B cell (primary cell): ENCODE measurements at regions not wholly inside any gene's neighbourhood (a gene's known extent, or its start where the extent isn't known, plus 50 kb on each side); places are given as distances from the start of the nearest gene placed in this dataset.

Source experiments
- ATAC-seq: fragments of 200-7000 bp; cut with Tn5 transposase; one replicate; pipeline ENCODE4 v1.10.0; 2021; ENCODE audit warnings: low read depth, mild to moderate bottlenecking, moderate number of reproducible peaks, moderate library complexity
- CTCF ChIA-PET: fragments of 350-600 bp; sonication (Branson Sonifier 250); formaldehyde crosslinking; loops from one replicate; lab custom pipeline; 2021; ENCODE audit warnings: antibody characterized with exemption, inconsistent platforms; lab: Charles Lee
- POLR2A ChIA-PET: fragments of 350-600 bp; sonication (Branson Sonifier 250); formaldehyde crosslinking; loops from one replicate; lab custom pipeline; 2021; ENCODE audit warnings: antibody characterized with exemption; lab: Charles Lee
- DNase-seq: peaks from one replicate; pipeline ENCODE4 v3.0.0; 2013
- H2AFZ ChIP-seq: 2 replicates; pipeline ENCODE4 v1.6.1; 2012; ENCODE audit warnings: mild to moderate bottlenecking, low read depth, low read length; ENCODE audit not compliant: insufficient read depth, poor library complexity, severe bottlenecking
- H3K27ac ChIP-seq, 2 donors: 1 replicate in 1 of 2; 2 replicates in 1 of 2; pipeline ENCODE4 v1.5.1; 2012 to 2013; ENCODE audit warnings: low read length in 2 of 2, mild to moderate bottlenecking in 2 of 2, moderate library complexity in 1 of 2
- H3K27me3 ChIP-seq, 4 experiments: fragments of 200-600 bp in 1 of 4; sonication (generic) in 1 of 4; replicated peaks in 1 of 4; 1 replicate in 2 of 4; 2 replicates in 2 of 4; pipeline versions ENCODE4 v1.6.1 to v1.7.0; 2013 to 2016; ENCODE audit warnings: low read length in 3 of 4, mild to moderate bottlenecking in 2 of 4, mixed read lengths in 1 of 4, moderate library complexity in 1 of 4; ENCODE audit not compliant: insufficient read depth in 4 of 4, control insufficient read depth in 3 of 4; ENCODE audit errors: control extremely low read depth in 1 of 4
- H3K36me3 ChIP-seq, 2 experiments: replicated peaks in 1 of 2; 1 replicate in 1 of 2; 2 replicates in 1 of 2; pipeline versions ENCODE4 v1.6.1 to v1.7.1; 2013; ENCODE audit warnings: low read length in 1 of 2; ENCODE audit not compliant: insufficient read depth in 2 of 2, control insufficient read depth in 1 of 2; ENCODE audit errors: control extremely low read depth in 1 of 2, extremely low read depth in 1 of 2
- H3K4me1 ChIP-seq, 2 donors: fragments of 200-600 bp in 1 of 2; sonication (generic) in 1 of 2; 1 replicate in 1 of 2; 2 replicates in 1 of 2; pipeline versions ENCODE4 v1.5.1 to v1.6.1; 2013 to 2017; ENCODE audit warnings: low read length in 2 of 2; ENCODE audit not compliant: control insufficient read depth in 2 of 2, insufficient read depth in 2 of 2
- H3K4me2 ChIP-seq: replicated peaks from 2 replicates; pipeline ENCODE3; 2012; ENCODE audit warnings: mild to moderate bottlenecking, low read depth, low read length; ENCODE audit not compliant: poor library complexity, severe bottlenecking
- H3K4me3 ChIP-seq, 5 experiments: fragments of 200-600 bp in 1 of 5; sonication (generic) in 1 of 5; 1 replicate in 3 of 5; 2 replicates in 2 of 5; pipeline versions ENCODE4 v1.5.1 to v1.7.0; 2011 to 2016; ENCODE audit warnings: low read length in 4 of 5, mild to moderate bottlenecking in 4 of 5, low read depth in 2 of 5, control low read depth in 1 of 5, moderate library complexity in 1 of 5; ENCODE audit not compliant: insufficient read depth in 1 of 5; ENCODE audit errors: control extremely low read depth in 1 of 5, extremely low read depth in 1 of 5
- H3K79me2 ChIP-seq: fragments of 200-600 bp; sonication (generic); one replicate; pipeline ENCODE4 v1.6.0; 2016; ENCODE audit warnings: low read length; ENCODE audit not compliant: control insufficient read depth, insufficient read depth
- H3K9ac ChIP-seq: fragments of 200-600 bp; sonication (generic); 2 replicates; pipeline ENCODE4 v1.6.1; 2017; ENCODE audit warnings: mild to moderate bottlenecking, low read length, moderate library complexity
- H3K9me3 ChIP-seq, 3 donors: one replicate each; pipeline versions ENCODE4 v1.6.1 to v1.7.1; 2013; ENCODE audit warnings: low read length in 2 of 3; ENCODE audit not compliant: control insufficient read depth in 2 of 3, insufficient read depth in 1 of 3; ENCODE audit errors: control extremely low read depth in 1 of 3
- H4K20me1 ChIP-seq: 2 replicates; pipeline ENCODE4 v1.6.0; 2012; ENCODE audit warnings: mild to moderate bottlenecking, low read length; ENCODE audit not compliant: insufficient read depth, control insufficient read depth, poor library complexity, severe bottlenecking
- H3K27ac Mint-ChIP-seq: one replicate; pipeline ENCODE4 v1.8.0; 2021; ENCODE audit warnings: mixed read lengths
- H3K27me3 Mint-ChIP-seq: one replicate; pipeline ENCODE4 v1.8.0; 2021; ENCODE audit warnings: mixed read lengths
- H3K4me1 Mint-ChIP-seq: one replicate; pipeline ENCODE4 v1.8.0; 2021; ENCODE audit warnings: mixed read lengths
- H3K4me3 Mint-ChIP-seq: one replicate; pipeline ENCODE4 v1.8.0; 2021; ENCODE audit warnings: mixed read lengths
- H3K9me3 Mint-ChIP-seq: one replicate; pipeline ENCODE4 v1.8.0; 2022; ENCODE audit warnings: mixed read lengths; ENCODE audit not compliant: insufficient read depth
- EZH2 ChIP-seq: IDR thresholded peaks from 2 replicates; pipeline ENCODE4 v1.6.1; 2012; ENCODE audit warnings: borderline replicate concordance, low read depth, mild to moderate bottlenecking, moderate library complexity, low read length; ENCODE audit not compliant: insufficient read depth, poor library complexity, severe bottlenecking
- WGBS: methylation state at CpG from one replicate; pipeline ENCODE4 v1.1.5; 2013; ENCODE audit warnings: missing lambda C conversion rate; ENCODE audit not compliant: insufficient coverage; 5-methylcytosine and 5-hydroxymethylcytosine counted together
- intact Hi-C: fragments of 100-400 bp; cut with micrococcal nuclease; formaldehyde crosslinking; loops from one replicate; pipeline ENCODE4 v1.10.0; 2022
- TF ChIP-seq, protein P1 (sequence below): fragments of 200-600 bp; IDR thresholded peaks from one replicate; pipeline ENCODE4 v1.8.0; 2022; ENCODE audit warnings: antibody characterized with exemption, mild to moderate bottlenecking

DNA sequence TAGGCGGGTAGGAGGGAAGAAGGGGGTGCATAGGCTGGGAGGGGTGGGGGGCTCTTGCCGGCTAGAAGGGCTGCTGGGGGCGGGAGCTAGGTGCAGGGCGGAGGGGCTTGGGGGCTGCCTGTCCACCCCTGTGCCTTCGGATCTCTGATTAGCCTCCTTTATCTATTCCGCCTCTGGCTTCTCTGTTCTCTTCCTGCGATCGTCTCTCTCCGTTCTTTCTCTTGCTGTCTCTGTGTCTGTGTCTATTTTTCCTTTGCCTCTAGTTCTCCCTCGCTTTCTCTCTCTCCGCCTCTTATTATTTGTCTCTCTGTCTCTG, 166.7 kb upstream of the LHX5 start:
- Histone ChIP-seq H3K9ac (no peak overlapping the region), H3K27ac (no peak overlapping the region), H3K4me1 (no peaks in the 10 kb centered on the region), H3K9me3 (no peaks in the 10 kb centered on the region), H4K20me1 (no peaks in the 10 kb centered on the region), H3K27me3 (no peaks in the 10 kb centered on the region), H2AFZ (no peak overlapping the region), H3K79me2 (no peaks in the 10 kb centered on the region), H3K4me3 (no peak overlapping the region), H3K36me3 (no peaks in the 10 kb centered on the region), H3K4me2 (no peak overlapping the region)
- Mint-ChIP-seq H3K27me3 (peaks cover 33% of the 10 kb centered on the region), H3K27ac (no peak overlapping the region), H3K4me1 (no peaks in the 10 kb centered on the region), H3K9me3 (no peaks in the 10 kb centered on the region), H3K4me3 (no peak overlapping the region)
- TF ChIP-seq, protein P1, sequence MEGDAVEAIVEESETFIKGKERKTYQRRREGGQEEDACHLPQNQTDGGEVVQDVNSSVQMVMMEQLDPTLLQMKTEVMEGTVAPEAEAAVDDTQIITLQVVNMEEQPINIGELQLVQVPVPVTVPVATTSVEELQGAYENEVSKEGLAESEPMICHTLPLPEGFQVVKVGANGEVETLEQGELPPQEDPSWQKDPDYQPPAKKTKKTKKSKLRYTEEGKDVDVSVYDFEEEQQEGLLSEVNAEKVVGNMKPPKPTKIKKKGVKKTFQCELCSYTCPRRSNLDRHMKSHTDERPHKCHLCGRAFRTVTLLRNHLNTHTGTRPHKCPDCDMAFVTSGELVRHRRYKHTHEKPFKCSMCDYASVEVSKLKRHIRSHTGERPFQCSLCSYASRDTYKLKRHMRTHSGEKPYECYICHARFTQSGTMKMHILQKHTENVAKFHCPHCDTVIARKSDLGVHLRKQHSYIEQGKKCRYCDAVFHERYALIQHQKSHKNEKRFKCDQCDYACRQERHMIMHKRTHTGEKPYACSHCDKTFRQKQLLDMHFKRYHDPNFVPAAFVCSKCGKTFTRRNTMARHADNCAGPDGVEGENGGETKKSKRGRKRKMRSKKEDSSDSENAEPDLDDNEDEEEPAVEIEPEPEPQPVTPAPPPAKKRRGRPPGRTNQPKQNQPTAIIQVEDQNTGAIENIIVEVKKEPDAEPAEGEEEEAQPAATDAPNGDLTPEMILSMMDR = no peak
- TF ChIP-seq EZH2 = no peak
- intact Hi-C loops = no loop called here
- ChIA-PET POLR2A (no interaction called here), CTCF (no interaction called here)
- ATAC-seq = no peak
- WGBS = 44% methylated on average over 7 of the region's 11 CpGs
- DNase-seq = no peak

DNA sequence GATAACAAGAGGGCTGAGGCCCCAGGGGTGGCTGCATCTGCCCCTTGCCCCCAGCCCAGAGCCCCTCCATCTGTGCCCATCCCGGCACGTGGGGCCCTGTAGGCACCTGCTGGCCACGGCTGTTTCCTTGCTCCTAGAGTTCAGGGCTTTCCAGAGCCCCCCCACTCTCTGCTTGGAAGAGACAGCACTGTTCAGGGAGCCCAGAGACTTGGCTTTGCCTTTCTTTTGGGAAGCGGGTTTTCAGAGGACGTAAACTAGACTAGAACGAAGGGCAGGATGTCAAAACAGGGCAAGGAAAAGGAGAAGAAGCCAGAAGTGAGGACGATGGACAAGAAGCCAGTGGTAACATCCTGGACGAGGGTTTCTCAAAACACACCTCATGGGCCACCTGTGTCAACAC, 163.3 kb upstream of the LHX5 start:
- no peak for ATAC-seq

More for the DNA sequence above, 163.3 kb upstream of the LHX5 start:
- H4K20me1 ChIP-seq = no peaks in the 10 kb centered on the region
- H3K27ac ChIP-seq = no peak overlapping the region
- peaks cover 0 to 7% (median 3%) of the 10 kb centered on the region in 3 donors for H3K9me3 ChIP-seq
- no peaks in the 10 kb centered on the region for H3K4me1 ChIP-seq
- Mint-ChIP-seq H3K4me1 (no peaks in the 10 kb centered on the region), H3K9me3 (no peaks in the 10 kb centered on the region), H3K4me3 (no peak overlapping the region), H3K27me3 (peaks cover 26% of the 10 kb centered on the region), H3K27ac (no peak overlapping the region)
- H3K4me3 ChIP-seq = no peak overlapping the region
- CTCF ChIA-PET = no interaction called here
- TF ChIP-seq, protein P1 = no peak
- no peak for TF ChIP-seq EZH2
- intact Hi-C loops = no loop called here
- 67% methylated on average over 4 of the region's 8 CpGs for WGBS
- no peak overlapping the region for H3K4me2 ChIP-seq
- H2AFZ ChIP-seq = no peak overlapping the region
- POLR2A ChIA-PET = no interaction called here
- H3K9ac ChIP-seq = no peak overlapping the region
- no peaks in the 10 kb centered on the region for H3K27me3 ChIP-seq
- H3K79me2 ChIP-seq = no peaks in the 10 kb centered on the region
- no peaks in the 10 kb centered on the region for H3K36me3 ChIP-seq
- no peak for DNase-seq
